Gastrocnemius medialis (tissue), 4 donors: ENCODE measurements at regions not wholly inside any gene's neighbourhood (a gene's known extent, or its start where the extent isn't known, plus 50 kb on each side); places are given as distances from the start of the nearest gene placed in this dataset.

Source experiments
- ATAC-seq, 2 donors: fragments of 150-250 bp; one replicate each; pipeline ENCODE4 v1.9.1; 2016
- DNase-seq, 2 donors: peaks; one replicate each; pipeline ENCODE4 v3.0.0-alpha.2; 2019
- H3K27ac ChIP-seq, 4 donors: fragments of 200-600 bp; sonication (generic); 1 replicate in 1 of 4; 2 replicates in 3 of 4; pipeline ENCODE4 v1.5.1; 2016 to 2018; ENCODE audit warnings: mild to moderate bottlenecking in 2 of 4, moderate library complexity in 1 of 4
- H3K27me3 ChIP-seq, 3 donors: fragments of 200-600 bp; sonication (generic) in 2 of 3; 1 replicate in 1 of 3; 2 replicates in 2 of 3; pipeline versions ENCODE4 v1.5.1 to v1.6.0; 2016 to 2019; ENCODE audit warnings: mild to moderate bottlenecking in 1 of 3, moderate library complexity in 1 of 3
- H3K36me3 ChIP-seq, 2 donors: fragments of 200-600 bp; sonication (generic) in 1 of 2; one replicate each; pipeline ENCODE4 v1.5.1; 2017 to 2018
- H3K4me1 ChIP-seq, 2 donors: fragments of 200-600 bp; sonication (generic) in 1 of 2; one replicate each; pipeline ENCODE4 v1.5.1; 2016 to 2017; ENCODE audit warnings: mild to moderate bottlenecking in 2 of 2
- H3K4me3 ChIP-seq, 4 donors: fragments of 200-600 bp; sonication (generic) in 3 of 4; 1 replicate in 1 of 4; 2 replicates in 3 of 4; pipeline ENCODE4 v1.5.1; 2016 to 2019; ENCODE audit warnings: mild to moderate bottlenecking in 2 of 4
- H3K9me3 ChIP-seq, 3 donors: fragments of 200-600 bp; sonication (generic) in 2 of 3; 1 replicate in 1 of 3; 2 replicates in 2 of 3; pipeline ENCODE4 v1.5.1; 2016 to 2019
- POLR2A ChIP-seq, 2 donors: fragments of 450-650 bp; IDR thresholded peaks; one replicate each; pipeline ENCODE4 v1.6.1; 2017; ENCODE audit warnings: antibody characterized with exemption in 2 of 2, mild to moderate bottlenecking in 2 of 2, moderate library complexity in 2 of 2
- in situ Hi-C, 4 donors: fragments of 200-750 bp; cut with MboI; loops; one replicate each; pipeline versions ENCODE4 v1.15.0 to v1.8.0; 2017; ENCODE audit warnings: low sequenced_read_pairs in 4 of 4
- intact Hi-C: fragments of 100-400 bp; cut with DNase I; formaldehyde crosslinking; loops from one replicate; pipeline ENCODE4 v1.15.1; 2023; ENCODE audit warnings: low total_unique reads
- TF ChIP-seq, protein P1 (sequence below), 5 experiments: fragments of 450-650 bp in 3 of 5; fragments of 200-600 bp in 2 of 5; sonication (generic) in 2 of 5; IDR thresholded peaks in 4 of 5; conservative IDR thresholded peaks in 1 of 5; 1 replicate in 4 of 5; 2 replicates in 1 of 5; pipeline ENCODE4 v1.5.1; 2016 to 2019; ENCODE audit warnings: antibody characterized with exemption in 5 of 5, mild to moderate bottlenecking in 3 of 5, moderate library complexity in 3 of 5

DNA sequence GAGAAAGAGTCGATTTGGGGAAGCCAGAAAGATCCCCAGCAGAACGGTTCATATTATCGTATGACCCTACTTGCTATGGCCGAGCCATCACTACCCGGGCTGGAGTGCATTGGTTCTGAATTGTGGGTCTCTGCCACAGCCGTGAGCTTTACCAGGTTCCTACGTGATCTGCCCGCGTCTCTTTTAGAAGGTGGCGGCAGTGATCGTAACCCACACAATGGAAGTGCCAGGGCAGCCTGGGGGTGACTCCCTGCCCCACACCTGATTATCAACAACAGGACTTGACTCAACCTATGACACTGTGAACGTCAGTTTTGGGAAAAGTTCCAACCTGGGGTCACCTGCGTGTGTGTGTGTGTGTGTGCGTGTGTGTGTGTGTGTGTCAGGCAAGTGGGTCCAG lies 90.8 kb downstream of the SHOX start:
- no peak for TF ChIP-seq POLR2A (IDR thresholded peaks at IDR 0.05)
- TF ChIP-seq, protein P1, sequence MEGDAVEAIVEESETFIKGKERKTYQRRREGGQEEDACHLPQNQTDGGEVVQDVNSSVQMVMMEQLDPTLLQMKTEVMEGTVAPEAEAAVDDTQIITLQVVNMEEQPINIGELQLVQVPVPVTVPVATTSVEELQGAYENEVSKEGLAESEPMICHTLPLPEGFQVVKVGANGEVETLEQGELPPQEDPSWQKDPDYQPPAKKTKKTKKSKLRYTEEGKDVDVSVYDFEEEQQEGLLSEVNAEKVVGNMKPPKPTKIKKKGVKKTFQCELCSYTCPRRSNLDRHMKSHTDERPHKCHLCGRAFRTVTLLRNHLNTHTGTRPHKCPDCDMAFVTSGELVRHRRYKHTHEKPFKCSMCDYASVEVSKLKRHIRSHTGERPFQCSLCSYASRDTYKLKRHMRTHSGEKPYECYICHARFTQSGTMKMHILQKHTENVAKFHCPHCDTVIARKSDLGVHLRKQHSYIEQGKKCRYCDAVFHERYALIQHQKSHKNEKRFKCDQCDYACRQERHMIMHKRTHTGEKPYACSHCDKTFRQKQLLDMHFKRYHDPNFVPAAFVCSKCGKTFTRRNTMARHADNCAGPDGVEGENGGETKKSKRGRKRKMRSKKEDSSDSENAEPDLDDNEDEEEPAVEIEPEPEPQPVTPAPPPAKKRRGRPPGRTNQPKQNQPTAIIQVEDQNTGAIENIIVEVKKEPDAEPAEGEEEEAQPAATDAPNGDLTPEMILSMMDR (IDR thresholded peaks at IDR 0.05 in 4 of 5, conservative IDR thresholded peaks at IDR 0.05 in 1 of 5), result no peak
- ATAC-seq (no peak), DNase-seq (no peak)
- no peak overlapping the region for H3K27ac ChIP-seq
- no peaks in the 10 kb centered on the region for H3K27me3 ChIP-seq
- intact Hi-C loops, result no loop called here
- in situ Hi-C loops, result no loop called here
- no peaks in the 10 kb centered on the region for H3K4me1 ChIP-seq
- H3K9me3 ChIP-seq, result peaks cover 0 to 4% (median 0%) of the 10 kb centered on the region in 3 donors
- H3K4me3 ChIP-seq, result no peak overlapping the region
- H3K36me3 ChIP-seq, result no peaks in the 10 kb centered on the region

DNA sequence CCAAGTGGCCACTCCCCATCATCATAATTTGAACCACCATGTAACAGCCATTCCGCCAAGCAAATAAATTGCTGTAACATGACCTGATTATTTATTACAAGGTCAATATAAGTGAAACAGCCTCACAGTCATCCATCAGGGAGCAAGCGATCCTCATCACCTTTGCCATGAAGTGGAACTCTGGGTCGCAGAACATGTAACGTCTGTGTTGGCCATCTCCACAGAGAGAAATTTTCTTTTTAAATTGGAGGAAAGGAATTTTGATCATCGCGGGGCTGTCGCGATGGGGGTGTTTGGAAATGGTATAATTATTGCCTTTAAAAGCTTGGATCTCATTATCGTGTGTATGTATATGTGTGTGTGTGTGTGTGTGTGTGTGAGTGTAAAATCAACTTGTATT lies 90.2 kb downstream of the SHOX start:
- H3K27me3 ChIP-seq, result no peaks in the 10 kb centered on the region
- no peak overlapping the region for H3K27ac ChIP-seq
- TF ChIP-seq, protein P1 (IDR thresholded peaks at IDR 0.05 in 4 of 5, conservative IDR thresholded peaks at IDR 0.05 in 1 of 5), result no peak
- TF ChIP-seq POLR2A (IDR thresholded peaks at IDR 0.05), result no peak
- peaks cover 0 to 4% (median 0%) of the 10 kb centered on the region in 3 donors for H3K9me3 ChIP-seq
- ATAC-seq, result no peak
- intact Hi-C loops, result no loop called here
- no peaks in the 10 kb centered on the region for H3K36me3 ChIP-seq
- in situ Hi-C loops, result no loop called here
- DNase-seq, result no peak
- H3K4me3 ChIP-seq, result no peak overlapping the region
- H3K4me1 ChIP-seq, result no peaks in the 10 kb centered on the region

DNA sequence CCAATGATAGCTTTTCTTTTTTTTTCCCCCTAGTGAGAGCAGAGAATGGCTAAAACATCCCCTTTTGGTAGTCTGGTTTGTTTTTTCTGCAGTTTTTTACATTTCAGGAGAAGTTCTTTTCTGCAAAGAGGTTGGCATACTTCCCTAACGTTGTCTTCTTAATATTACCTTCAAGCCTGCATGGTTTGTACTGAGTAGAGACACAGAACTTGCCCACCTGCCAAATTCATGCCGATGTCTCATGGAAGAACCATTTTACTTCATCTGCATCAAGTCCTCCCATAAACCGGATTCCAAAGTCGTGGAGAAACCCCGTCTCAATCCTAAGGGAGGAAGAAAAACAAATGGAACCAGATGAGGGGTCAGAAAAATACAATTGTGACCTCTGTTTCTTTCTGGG lies 89.7 kb downstream of the SHOX start:
- no peak overlapping the region for H3K4me3 ChIP-seq
- no peaks in the 10 kb centered on the region for H3K4me1 ChIP-seq
- H3K27ac ChIP-seq, result no peak overlapping the region
- no peaks in the 10 kb centered on the region for H3K36me3 ChIP-seq
- H3K9me3 ChIP-seq, result peaks cover 0 to 4% (median 0%) of the 10 kb centered on the region in 3 donors
- TF ChIP-seq POLR2A (IDR thresholded peaks at IDR 0.05), result no peak
- TF ChIP-seq, protein P1 (IDR thresholded peaks at IDR 0.05 in 4 of 5, conservative IDR thresholded peaks at IDR 0.05 in 1 of 5), result no peak
- no peak for ATAC-seq
- in situ Hi-C loops (no loop called here), intact Hi-C loops (no loop called here)
- no peak for DNase-seq
- no peaks in the 10 kb centered on the region for H3K27me3 ChIP-seq

DNA sequence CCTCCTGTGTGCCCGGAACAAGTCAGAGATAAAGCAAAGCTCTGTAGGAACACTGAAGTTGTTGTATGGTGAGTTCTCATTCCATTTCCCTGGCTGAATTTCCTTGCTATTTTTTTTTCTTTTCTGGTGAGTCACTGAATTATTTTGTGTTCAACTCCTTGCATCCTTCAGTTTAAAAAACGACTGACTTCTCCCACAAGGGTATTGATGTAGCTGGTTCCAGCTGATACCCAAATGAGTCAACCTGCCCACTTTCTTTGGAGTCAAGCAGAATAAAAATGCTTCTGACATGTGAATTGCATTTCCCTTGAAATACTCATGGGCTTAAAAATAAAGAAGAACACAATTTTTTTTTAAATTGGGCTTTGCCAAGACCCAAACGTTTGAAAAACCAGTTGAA lies 85.5 kb downstream of the SHOX start:
- Histone ChIP-seq H3K36me3 (no peaks in the 10 kb centered on the region), H3K9me3 (no peaks in the 10 kb centered on the region), H3K4me3 (no peak overlapping the region), H3K4me1 (no peaks in the 10 kb centered on the region), H3K27ac (no peak overlapping the region), H3K27me3 (no peaks in the 10 kb centered on the region)
- no peak for ATAC-seq
- no peak for DNase-seq
- intact Hi-C loops (no loop called here), in situ Hi-C loops (no loop called here)
- TF ChIP-seq, protein P1 (IDR thresholded peaks at IDR 0.05 in 4 of 5, conservative IDR thresholded peaks at IDR 0.05 in 1 of 5), result no peak

DNA sequence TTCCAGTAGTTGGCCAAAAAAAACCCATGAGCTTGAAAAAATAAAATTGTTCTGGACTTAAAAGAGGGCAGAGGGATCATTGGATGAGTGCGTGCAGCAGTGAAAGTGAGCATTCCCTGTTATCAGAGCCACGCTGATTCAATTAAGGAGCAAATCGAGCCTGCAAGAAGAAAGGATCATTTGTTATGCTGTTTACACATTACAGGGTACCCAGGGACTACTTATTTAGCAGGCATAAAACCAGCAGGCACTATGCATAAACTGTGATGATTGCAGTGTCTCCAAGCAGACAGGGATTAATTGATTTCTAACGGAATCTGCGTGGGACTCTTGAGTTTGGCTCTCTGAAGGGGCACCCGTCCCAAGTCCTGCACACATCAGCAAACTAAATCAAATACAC lies 83.5 kb downstream of the SHOX start:
- intact Hi-C loops, result no loop called here

More for the DNA sequence above, 83.5 kb downstream of the SHOX start:
- DNase-seq, result no peak
- no peak for ATAC-seq
- no peaks in the 10 kb centered on the region for H3K36me3 ChIP-seq
- TF ChIP-seq, protein P1 (IDR thresholded peaks at IDR 0.05 in 4 of 5, conservative IDR thresholded peaks at IDR 0.05 in 1 of 5), result no peak
- TF ChIP-seq POLR2A (IDR thresholded peaks at IDR 0.05), result no peak
- no peak overlapping the region for H3K27ac ChIP-seq
- H3K9me3 ChIP-seq, result no peaks in the 10 kb centered on the region
- H3K27me3 ChIP-seq, result no peaks in the 10 kb centered on the region
- no peaks in the 10 kb centered on the region for H3K4me1 ChIP-seq
- in situ Hi-C loops, result no loop called here
- no peak overlapping the region for H3K4me3 ChIP-seq
